ENCODE measurements at regions not wholly inside any gene's neighbourhood (a gene's known extent, or its start where the extent isn't known, plus 50 kb on each side); places are given as distances from the start of the nearest gene placed in this dataset.

- H3K4me2 ChIP-seq: no peak overlapping the region
These were observed 484.5 kb downstream of the TNS3 start for GRCh38 chr7:47097431-47097830.

DNA sequence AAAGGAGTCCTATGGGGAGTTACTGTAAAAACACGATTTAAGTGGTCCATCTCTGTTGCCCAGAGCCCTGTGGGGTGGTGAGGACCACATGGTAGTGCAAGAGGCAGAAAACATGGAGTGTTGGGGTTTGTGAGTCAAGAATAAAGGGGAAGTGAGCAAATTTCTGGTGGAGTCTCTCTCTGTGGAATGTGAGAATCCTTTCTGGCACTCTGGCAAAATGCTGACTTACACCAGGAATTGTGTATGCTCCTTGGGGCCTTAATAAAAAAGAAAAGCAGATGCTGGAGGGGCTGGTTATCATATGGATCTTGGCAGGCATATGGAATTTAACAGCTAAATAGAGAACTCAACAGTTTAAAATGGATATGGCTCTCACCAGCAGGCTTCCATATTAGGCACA lies 486.0 kb downstream of the TNS3 start:
- Histone ChIP-seq H2AFZ (ENCODE audit: low read depth) (no peak overlapping the region), H3K4me2 (no peak overlapping the region), H4K20me1 (ENCODE audit: insufficient read depth) (no peaks in the 10 kb centered on the region), H3K79me2 (ENCODE audit: insufficient read depth, low read depth) (no peaks in the 10 kb centered on the region), H3K4me3 (IDR thresholded peaks at IDR 0.05; ENCODE audit: insufficient read depth, low read depth, low read length) (no peak overlapping the region), H3K9ac (no peak overlapping the region), H3K4me1 (ENCODE audit: low read depth, poor library complexity, severe bottlenecking) (no peaks in the 10 kb centered on the region), H3K27ac (no peak overlapping the region), H3K27me3 (ENCODE audit: insufficient read depth, low read depth) (no peaks in the 10 kb centered on the region), H3K36me3 (ENCODE audit: insufficient read depth) (no peaks in the 10 kb centered on the region)
- TF ChIP-seq, protein P1, sequence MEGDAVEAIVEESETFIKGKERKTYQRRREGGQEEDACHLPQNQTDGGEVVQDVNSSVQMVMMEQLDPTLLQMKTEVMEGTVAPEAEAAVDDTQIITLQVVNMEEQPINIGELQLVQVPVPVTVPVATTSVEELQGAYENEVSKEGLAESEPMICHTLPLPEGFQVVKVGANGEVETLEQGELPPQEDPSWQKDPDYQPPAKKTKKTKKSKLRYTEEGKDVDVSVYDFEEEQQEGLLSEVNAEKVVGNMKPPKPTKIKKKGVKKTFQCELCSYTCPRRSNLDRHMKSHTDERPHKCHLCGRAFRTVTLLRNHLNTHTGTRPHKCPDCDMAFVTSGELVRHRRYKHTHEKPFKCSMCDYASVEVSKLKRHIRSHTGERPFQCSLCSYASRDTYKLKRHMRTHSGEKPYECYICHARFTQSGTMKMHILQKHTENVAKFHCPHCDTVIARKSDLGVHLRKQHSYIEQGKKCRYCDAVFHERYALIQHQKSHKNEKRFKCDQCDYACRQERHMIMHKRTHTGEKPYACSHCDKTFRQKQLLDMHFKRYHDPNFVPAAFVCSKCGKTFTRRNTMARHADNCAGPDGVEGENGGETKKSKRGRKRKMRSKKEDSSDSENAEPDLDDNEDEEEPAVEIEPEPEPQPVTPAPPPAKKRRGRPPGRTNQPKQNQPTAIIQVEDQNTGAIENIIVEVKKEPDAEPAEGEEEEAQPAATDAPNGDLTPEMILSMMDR (conservative IDR thresholded peaks at IDR 0.05; ENCODE audit: low read depth, low read length): no peak

More at GRCh38 chr7:47097431-47097830, 484.5 kb downstream of the TNS3 start:
- Histone ChIP-seq H3K4me1 (ENCODE audit: low read depth, poor library complexity, severe bottlenecking) (no peaks in the 10 kb centered on the region), H3K9ac (no peak overlapping the region), H3K27ac (no peak overlapping the region), H2AFZ (ENCODE audit: low read depth) (no peak overlapping the region), H3K79me2 (ENCODE audit: insufficient read depth, low read depth) (no peaks in the 10 kb centered on the region), H4K20me1 (ENCODE audit: insufficient read depth) (no peaks in the 10 kb centered on the region), H3K4me3 (IDR thresholded peaks at IDR 0.05; ENCODE audit: insufficient read depth, low read depth, low read length) (no peak overlapping the region), H3K36me3 (ENCODE audit: insufficient read depth) (no peaks in the 10 kb centered on the region), H3K27me3 (ENCODE audit: insufficient read depth, low read depth) (no peaks in the 10 kb centered on the region)
- TF ChIP-seq, protein P1 (conservative IDR thresholded peaks at IDR 0.05; ENCODE audit: low read depth, low read length): no peak

DNA sequence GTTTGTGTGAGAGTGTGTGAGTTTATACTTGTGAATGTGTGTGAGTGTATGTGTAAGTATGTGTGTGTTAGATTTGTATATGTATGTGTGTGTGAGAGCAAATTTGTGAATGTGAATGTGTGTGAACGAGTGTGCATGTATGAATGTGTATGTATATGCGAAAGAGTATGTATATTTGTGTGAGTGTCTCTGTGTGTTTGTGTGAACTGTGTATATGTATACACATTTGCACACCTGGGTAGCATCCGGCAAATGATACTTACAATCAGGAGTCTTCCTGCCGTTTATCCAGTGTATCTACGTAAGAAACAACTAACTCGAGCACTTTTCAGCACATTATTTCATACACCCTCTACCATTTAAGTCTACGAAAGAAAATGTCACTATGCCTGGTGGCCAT lies 487.4 kb downstream of the TNS3 start:
- Histone ChIP-seq H3K79me2 (ENCODE audit: insufficient read depth, low read depth) (no peaks in the 10 kb centered on the region), H3K9ac (no peak overlapping the region), H3K4me3 (IDR thresholded peaks at IDR 0.05; ENCODE audit: insufficient read depth, low read depth, low read length) (no peak overlapping the region), H3K4me1 (ENCODE audit: low read depth, poor library complexity, severe bottlenecking) (no peaks in the 10 kb centered on the region), H3K27ac (no peak overlapping the region), H2AFZ (ENCODE audit: low read depth) (no peak overlapping the region), H3K4me2 (no peak overlapping the region), H3K27me3 (ENCODE audit: insufficient read depth, low read depth) (no peaks in the 10 kb centered on the region), H4K20me1 (ENCODE audit: insufficient read depth) (no peaks in the 10 kb centered on the region), H3K36me3 (ENCODE audit: insufficient read depth) (no peaks in the 10 kb centered on the region)
- TF ChIP-seq, protein P1 (conservative IDR thresholded peaks at IDR 0.05; ENCODE audit: low read depth, low read length): no peak

GRCh38 chr7:47093320-47094234 lies 488.3 kb downstream of the TNS3 start:
- no peak overlapping the region for H3K4me3 ChIP-seq (IDR thresholded peaks at IDR 0.05; ENCODE audit: insufficient read depth, low read depth, low read length)
- no peak overlapping the region for H3K9ac ChIP-seq
- H3K27ac ChIP-seq: no peak overlapping the region
- TF ChIP-seq, protein P1 (conservative IDR thresholded peaks at IDR 0.05; ENCODE audit: low read depth, low read length): no peak
- no peaks in the 10 kb centered on the region for H4K20me1 ChIP-seq (ENCODE audit: insufficient read depth)
- H2AFZ ChIP-seq (ENCODE audit: low read depth): no peak overlapping the region
- no peak overlapping the region for H3K4me2 ChIP-seq
- no peaks in the 10 kb centered on the region for H3K4me1 ChIP-seq (ENCODE audit: low read depth, poor library complexity, severe bottlenecking)
- no peaks in the 10 kb centered on the region for H3K27me3 ChIP-seq (ENCODE audit: insufficient read depth, low read depth)
- no peaks in the 10 kb centered on the region for H3K36me3 ChIP-seq (ENCODE audit: insufficient read depth)
- no peaks in the 10 kb centered on the region for H3K79me2 ChIP-seq (ENCODE audit: insufficient read depth, low read depth)
